HCT116 (cell line): ENCODE measurements at regions not wholly inside any gene's neighbourhood (a gene's known extent, or its start where the extent isn't known, plus 50 kb on each side); places are given as distances from the start of the nearest gene placed in this dataset.

Experiments used
- ATAC-seq: fragments of 200-7000 bp; cut with Tn5 transposase; 2 replicates; pipeline ENCODE4 v1.9.1; 2020; ENCODE audit warnings: mild to moderate bottlenecking, moderate library complexity
- BruUV-seq: library from RNA; stranded (reverse); fragments of 400-500 nt; replicated peaks from 2 replicates; lab custom pipeline; 2021; lab: Mats Ljungman, UMichigan
- CTCF ChIA-PET: fragments of 300-600 bp; sonication (Branson Sonifier 250); formaldehyde crosslinking; loops from one replicate; lab custom pipeline; 2021; ENCODE audit warnings: antibody characterized with exemption; lab: Charles Lee
- POLR2A ChIA-PET: fragments of 300-600, 350-600 bp; sonication (Branson Sonifier 250); formaldehyde crosslinking; loops from one replicate; lab custom pipeline; 2021; ENCODE audit warnings: antibody characterized with exemption; lab: Charles Lee
- RAD21 ChIA-PET, 2 experiments: fragments of 300-600 bp; sonication (Branson Sonifier 250); formaldehyde crosslinking; loops; one replicate each; lab custom pipeline; 2023; ENCODE audit warnings: low total read pairs in 2 of 2; ENCODE audit not compliant: uncharacterized antibody in 2 of 2, unreplicated experiment in 2 of 2, low non-redundant PET in 1 of 2; lab: Charles Lee
- DNase-seq: peaks from one replicate; pipeline ENCODE4 v3.0.0-alpha.2; 2010; ENCODE audit warnings: low read depth, low spot score
- H2AFZ ChIP-seq: fragments of 200-600 bp; shearing (Covaris generic), sonication (generic); 2 replicates; pipeline ENCODE4 v1.6.1; 2017; ENCODE audit warnings: low read depth, mixed run types, mixed read lengths, antibody characterized with exemption, low read length; ENCODE audit not compliant: poor library complexity, severe bottlenecking
- H3K27ac ChIP-seq: 2 replicates; pipeline ENCODE4 v1.5.1; 2012; ENCODE audit warnings: low read depth, low read length
- H3K27me3 ChIP-seq: fragments of 200-600 bp; sonication (generic); 2 replicates; pipeline ENCODE4 v1.6.1; 2016; ENCODE audit warnings: mixed run types, low read length, mixed read lengths; ENCODE audit not compliant: insufficient read depth
- H3K36me3 ChIP-seq, 2 experiments: fragments of 200-500 bp in 1 of 2; fragments of 200-600 bp in 1 of 2; sonication (Bioruptor generic) in 1 of 2; sonication (generic) in 1 of 2; 2 replicates each; pipeline versions ENCODE4 v1.5.1 to v1.6.1; 2014 to 2016; ENCODE audit warnings: low read length in 2 of 2, inconsistent platforms in 1 of 2, mixed read lengths in 1 of 2, mixed run types in 1 of 2; ENCODE audit not compliant: insufficient read depth in 2 of 2, control insufficient read depth in 1 of 2
- H3K4me1 ChIP-seq, 2 experiments: fragments of 200-600 bp in 1 of 2; sonication (generic) in 1 of 2; 2 replicates each; pipeline versions ENCODE4 v1.5.1 to v1.6.1; 2012 to 2017; ENCODE audit warnings: low read length in 2 of 2, inconsistent platforms in 1 of 2, mild to moderate bottlenecking in 1 of 2, mixed read lengths in 1 of 2, mixed run types in 1 of 2, moderate library complexity in 1 of 2; ENCODE audit not compliant: insufficient read depth in 2 of 2, control insufficient read depth in 1 of 2
- H3K4me2 ChIP-seq: fragments of 200-600 bp; sonication (generic); 2 replicates; pipeline ENCODE4 v1.6.1; 2017; ENCODE audit warnings: mixed run types, low read length, mixed read lengths
- H3K4me3 ChIP-seq, 2 experiments: fragments of 200-600 bp in 1 of 2; sonication (generic) in 1 of 2; replicated peaks in 1 of 2; 2 replicates each; pipeline ENCODE4 v1.5.1; 2011 to 2016; ENCODE audit warnings: low read length in 2 of 2, control low read depth in 1 of 2, low read depth in 1 of 2, mild to moderate bottlenecking in 1 of 2, mixed read lengths in 1 of 2, mixed run types in 1 of 2
- H3K79me2 ChIP-seq: fragments of 200-600 bp; sonication (generic); 2 replicates; pipeline ENCODE4 v1.6.1; 2017; ENCODE audit warnings: mild to moderate bottlenecking, mixed run types, low read length, moderate library complexity, mixed read lengths; ENCODE audit not compliant: insufficient read depth
- H3K9ac ChIP-seq: fragments of 200-600 bp; sonication (generic); 2 replicates; pipeline ENCODE4 v1.6.1; 2016; ENCODE audit warnings: low read length, mixed read lengths
- H3K9me2 ChIP-seq: fragments of 200-600 bp; sonication (generic), shearing (Covaris generic); 2 replicates; pipeline ENCODE4 v1.6.1; 2017; ENCODE audit warnings: mixed run types, mild to moderate bottlenecking, moderate library complexity; ENCODE audit not compliant: insufficient read depth
- H3K9me3 ChIP-seq, 2 experiments: fragments of 200-500 bp in 1 of 2; fragments of 200-600 bp in 1 of 2; sonication (Bioruptor generic) in 1 of 2; sonication (generic) in 1 of 2; 2 replicates each; pipeline ENCODE4 v1.6.1; 2014 to 2017; ENCODE audit warnings: low read length in 2 of 2, mixed read lengths in 2 of 2, inconsistent platforms in 1 of 2, low read depth in 1 of 2, mild to moderate bottlenecking in 1 of 2, mixed run types in 1 of 2, moderate library complexity in 1 of 2; ENCODE audit not compliant: control insufficient read depth in 1 of 2, insufficient read depth in 1 of 2
- H4K20me1 ChIP-seq: fragments of 200-600 bp; sonication (generic), shearing (Covaris generic); 2 replicates; pipeline ENCODE4 v1.6.1; 2017; ENCODE audit warnings: mixed run types, mild to moderate bottlenecking, moderate library complexity; ENCODE audit not compliant: insufficient read depth
- CTCF ChIP-seq, 3 experiments: fragments of 200-600 bp in 1 of 3; sonication (generic) in 1 of 3; IDR thresholded peaks in 2 of 3; conservative IDR thresholded peaks in 1 of 3; 2 replicates each; pipeline ENCODE4 v1.5.1; 2012 to 2017; ENCODE audit warnings: low read depth in 2 of 3, low read length in 2 of 3, antibody characterized with exemption in 1 of 3, borderline replicate concordance in 1 of 3, control low read depth in 1 of 3, mild to moderate bottlenecking in 1 of 3, mixed read lengths in 1 of 3, mixed run types in 1 of 3, moderate library complexity in 1 of 3; ENCODE audit not compliant: insufficient read depth in 1 of 3
- ELF1 ChIP-seq: IDR thresholded peaks from 2 replicates; pipeline ENCODE4 v1.6.1; 2012; ENCODE audit warnings: low read depth, borderline replicate concordance
- FOSL1 ChIP-seq: IDR thresholded peaks from 2 replicates; pipeline ENCODE4 v1.6.1; 2012; ENCODE audit warnings: low read depth
- JUND ChIP-seq: IDR thresholded peaks from 2 replicates; pipeline ENCODE4 v1.6.1; 2012
- POLR2AphosphoS5 ChIP-seq: IDR thresholded peaks from 2 replicates; pipeline ENCODE4 v1.6.1; 2011; ENCODE audit warnings: mild to moderate bottlenecking, low read depth, low read length, moderate library complexity
- ZFX ChIP-seq: fragments of 450-650 bp; IDR thresholded peaks from 2 replicates; pipeline ENCODE4 v1.6.1; 2017
- intact Hi-C: fragments of 100-400 bp; cut with micrococcal nuclease; formaldehyde crosslinking; loops from 2 replicates; pipeline ENCODE4 v1.10.0; 2022

GRCh38 chrY:15814241-15814640 lies 1289.9 kb downstream of the NLGN4Y start:
- ATAC-seq (no peak), DNase-seq (no peak)
- no peak overlapping the region for H3K4me3 ChIP-seq
- RAD21 ChIA-PET: no interaction called here
- TF ChIP-seq JUND (no peak), CTCF (IDR thresholded peaks at IDR 0.05 in 2 of 3, conservative IDR thresholded peaks at IDR 0.05 in 1 of 3; ENCODE audit: borderline replicate concordance in 1 of 3, insufficient read depth in 1 of 3, low read depth in 2 of 3, low read length in 2 of 3) (no peak), FOSL1 (no peak), POLR2AphosphoS5 (no peak), ZFX (no peak), ELF1 (no peak)
- TF ChIP-seq, all 23 proteins: peak for 0
- Histone ChIP-seq H3K79me2 (no peaks in the 10 kb centered on the region), H3K9me2 (no peaks in the 10 kb centered on the region), H4K20me1 (no peaks in the 10 kb centered on the region), H2AFZ (no peak overlapping the region), H3K27me3 (no peaks in the 10 kb centered on the region), H3K9me3 (no peaks in the 10 kb centered on the region), H3K4me2 (no peak overlapping the region), H3K36me3 (no peaks in the 10 kb centered on the region), H3K27ac (no peak overlapping the region), H3K9ac (no peak overlapping the region), H3K4me1 (no peaks in the 10 kb centered on the region)
- intact Hi-C loops: no loop called here
- ChIA-PET CTCF (no interaction called here), POLR2A (no interaction called here)
- BruUV-seq: no TSS peak
